GM19463 (cell line): ENCODE measurements at regions not wholly inside any gene's neighbourhood (a gene's known extent, or its start where the extent isn't known, plus 50 kb on each side); places are given as distances from the start of the nearest gene placed in this dataset.

ENCODE experiments used
- ATAC-seq: cut with Tn5 transposase; IDR thresholded peaks from one replicate; pipeline ENCODE4 v1.9.1; 2021; ENCODE audit warnings: mild to moderate bottlenecking, moderate library complexity; ENCODE audit not compliant: unreplicated experiment

DNA sequence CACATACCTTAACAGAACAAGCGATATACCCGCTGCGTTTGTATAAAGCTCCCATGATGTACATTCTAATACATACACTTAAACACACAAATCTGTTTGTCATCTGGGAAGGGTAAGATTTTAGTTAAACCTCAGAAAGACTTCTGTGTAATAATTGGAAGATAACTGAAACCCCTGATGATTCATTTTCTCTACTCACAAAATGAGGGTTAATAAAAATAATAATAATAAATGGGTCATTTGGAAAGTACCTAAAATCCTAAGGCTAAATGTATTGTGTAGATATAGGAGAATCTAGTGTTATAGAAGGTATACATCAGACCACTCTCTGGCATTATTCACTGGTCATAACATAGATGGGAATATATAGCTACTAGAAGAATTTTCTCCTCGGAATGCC lies 64.7 kb upstream of the SOX9 start:
- ATAC-seq: no peak

DNA sequence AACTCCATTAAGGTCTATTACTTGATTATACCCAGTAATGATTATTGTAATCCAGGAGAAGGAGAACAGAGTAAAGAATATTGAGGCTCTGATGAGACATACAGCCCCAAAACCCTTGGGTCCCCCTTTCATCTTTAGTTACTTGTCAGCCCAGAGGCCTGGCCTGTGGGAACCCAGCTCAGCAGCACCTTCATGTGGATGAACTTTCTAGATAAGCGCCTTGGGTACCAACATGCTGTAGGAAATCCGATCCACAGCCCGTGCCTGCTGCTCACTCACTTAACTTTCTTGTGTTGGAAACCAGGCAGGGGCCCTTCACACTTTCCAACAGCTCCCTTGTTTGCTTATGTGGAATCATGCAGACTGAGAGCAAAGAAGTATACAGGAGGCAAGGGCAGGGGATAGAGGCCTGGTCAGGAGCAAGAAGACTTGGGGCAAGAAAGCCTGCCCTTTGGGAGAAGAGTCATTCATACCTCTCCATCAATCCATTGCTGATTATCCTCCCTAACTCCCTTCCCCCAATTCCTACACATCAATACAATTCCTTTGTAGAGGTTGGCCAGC lies 64.0 kb upstream of the SOX9 start:
- ATAC-seq: no peak

DNA sequence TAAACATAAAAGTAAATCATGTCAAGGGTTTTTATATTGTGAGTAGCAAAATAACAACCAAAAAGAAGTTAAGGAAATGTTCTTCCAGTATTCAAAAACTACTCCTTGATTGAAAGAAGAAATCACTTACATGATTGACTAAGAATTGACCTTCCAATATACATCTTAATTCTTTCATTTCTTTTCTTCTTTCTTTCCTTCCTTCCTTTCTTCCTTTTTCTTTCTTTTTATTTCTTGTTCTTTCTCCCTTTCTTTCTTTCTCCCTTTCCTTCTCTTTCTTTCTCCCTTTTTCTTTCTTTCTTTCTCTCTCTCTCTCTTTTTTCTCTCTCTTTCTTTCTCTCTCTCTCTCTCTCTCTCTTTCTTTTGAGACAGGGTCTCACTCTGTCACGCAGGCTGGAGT lies 60.7 kb upstream of the SOX9 start:
- ATAC-seq: no peak

DNA sequence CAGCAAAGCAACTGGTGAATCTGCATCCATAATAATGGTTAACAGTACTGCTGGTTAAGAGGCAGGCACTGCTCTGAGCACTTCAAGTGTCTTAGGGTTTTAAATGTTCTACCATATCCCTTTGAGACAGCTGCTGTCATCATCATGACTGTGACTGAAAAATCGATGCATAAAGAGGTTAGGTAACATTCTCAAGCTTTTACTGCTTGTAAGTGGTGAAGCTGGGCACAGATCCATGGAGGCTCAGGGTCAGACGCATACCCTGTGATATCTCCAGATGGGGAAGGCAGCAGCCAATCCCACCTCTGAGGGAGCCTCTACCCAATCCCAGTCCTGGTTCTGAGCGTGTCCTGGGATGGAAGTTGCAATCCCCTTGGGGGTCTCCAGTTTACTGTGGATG lies 57.6 kb upstream of the SOX9 start:
- no peak for ATAC-seq

DNA sequence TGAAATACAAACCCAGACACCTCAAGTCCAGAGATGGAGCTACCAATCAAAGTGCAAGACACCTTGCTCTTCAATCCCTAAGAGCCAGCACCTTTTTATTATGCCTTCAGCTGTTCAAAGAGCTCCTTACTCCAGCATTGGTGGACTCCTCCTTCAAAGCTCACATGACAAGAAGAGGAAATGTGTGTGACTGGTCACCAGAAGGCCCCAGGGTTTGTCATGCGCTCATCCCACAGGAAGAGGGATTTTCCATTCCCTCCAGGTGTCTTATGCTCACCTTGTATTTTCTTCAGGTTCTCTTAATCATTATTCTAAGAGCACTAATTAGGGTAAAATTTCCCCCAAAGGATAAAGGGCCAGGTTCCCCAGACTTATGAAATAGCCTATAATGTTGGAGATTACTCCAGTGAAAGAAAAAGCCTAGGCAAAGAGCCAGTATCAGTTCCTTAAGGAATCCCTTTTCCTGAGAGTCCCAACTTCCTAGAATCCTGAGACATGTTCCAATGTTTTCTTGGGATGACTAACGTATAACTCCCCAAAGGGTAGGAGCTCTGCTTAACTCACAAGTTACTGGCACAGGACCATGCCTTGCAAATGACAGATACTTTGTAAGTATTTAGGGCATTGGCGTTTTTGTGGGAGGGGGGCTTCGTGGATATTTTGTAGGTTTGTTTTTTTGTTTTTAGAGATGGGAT lies 56.9 kb upstream of the SOX9 start:
- ATAC-seq: no peak

DNA sequence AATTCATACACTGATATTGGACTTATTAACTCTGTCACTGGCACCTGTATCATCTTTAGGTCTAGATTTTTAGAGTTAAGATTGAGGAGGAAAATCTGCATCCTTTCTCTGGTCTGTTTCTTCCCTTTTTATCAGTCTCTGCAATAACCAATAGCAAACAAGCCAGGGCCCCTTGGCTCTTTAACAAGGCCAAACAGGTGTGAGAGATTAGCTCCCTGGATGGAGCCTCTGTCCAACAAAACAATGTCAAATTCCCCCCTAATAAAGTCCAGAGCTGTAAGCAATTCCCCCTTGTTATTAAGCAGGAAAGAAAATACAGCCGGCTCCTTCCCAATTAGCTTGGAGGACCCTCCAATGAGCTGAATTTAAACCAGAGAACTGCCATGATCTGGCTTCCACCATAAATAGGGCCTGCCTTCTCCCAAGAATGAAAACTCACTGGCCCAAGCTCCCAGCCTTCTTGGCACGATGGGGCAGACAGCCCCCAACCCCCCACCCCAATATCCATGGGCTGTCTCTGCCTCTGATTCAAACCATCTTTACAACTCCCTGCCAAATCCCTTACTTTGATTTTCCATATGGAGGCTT lies 56.1 kb upstream of the SOX9 start:
- no peak for ATAC-seq

DNA sequence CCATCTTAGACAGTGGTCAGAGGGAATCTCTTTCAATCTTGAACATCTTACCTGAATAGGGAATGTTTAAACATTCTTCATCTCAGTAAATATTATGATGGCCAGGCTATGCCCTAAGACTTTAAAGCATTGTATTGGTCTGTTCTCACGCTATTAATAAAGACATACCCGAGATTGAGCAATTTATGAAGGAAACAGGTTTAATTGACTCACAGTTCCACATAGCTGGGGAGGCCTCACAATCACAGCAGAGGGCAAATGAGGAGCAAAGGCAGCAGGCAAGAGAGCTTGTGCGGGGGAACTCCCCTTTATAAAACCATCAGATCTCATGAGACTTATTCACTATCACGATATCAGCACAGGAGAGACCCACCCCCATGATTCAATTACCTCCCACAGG lies 55.3 kb upstream of the SOX9 start:
- ATAC-seq: no peak

DNA sequence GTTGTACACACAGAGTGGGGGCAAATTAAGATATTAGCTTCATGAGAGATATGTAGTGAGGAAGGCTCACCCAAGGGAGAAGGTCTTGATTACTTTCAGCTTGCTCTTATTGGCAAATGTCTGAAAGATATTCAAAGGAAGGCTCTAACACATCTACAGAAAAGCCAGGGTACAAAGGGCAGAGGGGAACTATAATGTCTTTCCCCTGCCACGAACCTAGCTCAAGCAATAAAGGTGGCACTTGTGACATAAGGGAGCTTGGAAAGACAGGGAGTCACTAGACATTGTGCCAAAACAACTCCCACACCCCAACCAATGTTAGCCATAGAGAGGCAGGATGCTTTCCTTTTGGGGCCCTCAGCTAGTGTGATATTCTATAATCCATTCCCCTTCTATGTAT lies 52.2 kb upstream of the SOX9 start:
- ATAC-seq: no peak

DNA sequence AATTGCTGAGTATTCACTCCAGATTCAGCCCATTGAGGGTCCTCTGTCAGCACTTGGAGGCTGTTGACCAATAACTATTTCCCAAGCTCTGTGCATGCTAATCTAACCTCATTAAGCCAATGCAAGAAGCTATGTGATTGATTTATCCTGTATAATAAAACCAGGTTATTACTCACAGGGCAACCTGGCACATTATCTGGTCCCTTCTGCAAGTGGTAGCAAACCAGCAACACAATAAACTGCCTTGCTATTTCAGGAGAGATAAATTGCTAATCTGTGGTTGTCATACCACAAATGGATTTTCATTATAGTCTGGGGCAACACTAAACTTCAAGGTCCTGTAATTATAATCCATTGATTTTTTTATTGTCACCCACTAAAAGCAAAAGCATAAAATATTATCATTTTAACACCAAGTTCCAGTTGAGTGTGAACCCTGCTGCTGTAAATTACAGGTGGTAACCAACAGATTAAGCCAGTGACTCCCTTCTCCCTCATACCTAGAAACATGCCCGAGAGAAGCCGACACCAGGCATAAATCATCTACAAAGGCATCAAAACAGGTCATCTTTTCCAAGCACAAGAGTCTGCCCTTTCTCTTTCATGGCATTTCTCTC lies 51.1 kb upstream of the SOX9 start:
- no peak for ATAC-seq
